ENCODE measurements at regions not wholly inside any gene's neighbourhood (a gene's known extent, or its start where the extent isn't known, plus 50 kb on each side); places are given as distances from the start of the nearest gene placed in this dataset.

GRCh38 chr2:16207611-16208010 is 267.3 kb downstream of the MYCN start:
- TF ChIP-seq CTCF (conservative IDR thresholded peaks at IDR 0.05), result no peak
- H3K27ac Mint-ChIP-seq, result no peak overlapping the region

More at GRCh38 chr2:16207611-16208010, 267.3 kb downstream of the MYCN start:
- Mint-ChIP-seq H3K4me1 (peaks cover 26 to 40% of the 10 kb centered on the region in 2 experiments), H3K4me3 (no peak overlapping the region), H3K36me3 (ENCODE audit: insufficient read depth in 1 of 3, low read depth in 3 of 3) (peaks cover 0 to 14% (median 6%) of the 10 kb centered on the region in 3 experiments; a peak in 4 of 7 replicates), H3K9me3 (peaks cover 7 to 19% of the 10 kb centered on the region in 2 experiments; a peak in 4 of 5 replicates), H3K27me3 (ENCODE audit: low read depth) (0 out of 2 replicates have a peak, but pooled peaks cover 2% of the 10 kb centered on the region)
- H2BK15ac ChIP-seq (ENCODE audit: low read depth, low read length), result no peak overlapping the region
- H3K9ac ChIP-seq (ENCODE audit: extremely low read depth, insufficient read length, low read length), result no peak overlapping the region
- H3K14ac ChIP-seq (ENCODE audit: insufficient read depth, low read length), result no peak overlapping the region
- no peaks in the 10 kb centered on the region for H3K79me1 ChIP-seq (ENCODE audit: insufficient read depth, low read depth, low read length, poor library complexity, severe bottlenecking)
- no peak overlapping the region for H3K18ac ChIP-seq (ENCODE audit: insufficient read length, low read depth, low read length)
- no peak overlapping the region for H3T11ph ChIP-seq (ENCODE audit: low read length)
- WGBS (ENCODE audit: extremely low coverage, insufficient read length, low lambda C conversion rate), result no CpG with 5 or more reads among the region's 2 CpGs
- H3K56ac ChIP-seq (ENCODE audit: insufficient read length, low read depth, low read length), result no peak overlapping the region
- H2BK12ac ChIP-seq (ENCODE audit: insufficient read length, low read depth, low read length), result no peak overlapping the region
- no peaks in the 10 kb centered on the region for H3K27me3 ChIP-seq (ENCODE audit: insufficient read depth, low read length)
- H2BK20ac ChIP-seq (ENCODE audit: low read depth, low read length, poor library complexity, severe bottlenecking), result no peak overlapping the region
- H3K4me1 ChIP-seq (ENCODE audit: insufficient read depth, low read length), result no peaks in the 10 kb centered on the region
- no peak overlapping the region for H2AK5ac ChIP-seq (ENCODE audit: insufficient read length, low read length)
- no peak overlapping the region for H2BK120ac ChIP-seq (ENCODE audit: low read depth, low read length, poor library complexity, severe bottlenecking)
- H4K8ac ChIP-seq (replicated peaks; ENCODE audit: insufficient read length, low read depth, low read length), result no peak overlapping the region
- H4K20me1 ChIP-seq (ENCODE audit: control insufficient read depth, insufficient read depth, insufficient read length), result no peaks in the 10 kb centered on the region
- no peak overlapping the region for H3K27ac ChIP-seq (ENCODE audit: insufficient read length, low read depth, low read length)
- H3K4me2 ChIP-seq (ENCODE audit: insufficient read depth, insufficient read length, low read length), result no peak overlapping the region
- no peak overlapping the region for H3K23ac ChIP-seq (ENCODE audit: insufficient read length, low read depth, low read length)
- H2BK5ac ChIP-seq (ENCODE audit: insufficient read length, low read length), result no peak overlapping the region
- no peak overlapping the region for H4K5ac ChIP-seq (ENCODE audit: insufficient read length, low read depth, low read length)
- no peak for DNase-seq
- H3K9me3 ChIP-seq (ENCODE audit: control insufficient read depth, low read depth, low read length), result no peaks in the 10 kb centered on the region
- H3K79me2 ChIP-seq (ENCODE audit: insufficient read depth, low read length), result no peaks in the 10 kb centered on the region
- no peak overlapping the region for H4K91ac ChIP-seq (ENCODE audit: insufficient read length, low read depth, low read length)
- no peak overlapping the region for H3K4ac ChIP-seq (ENCODE audit: low read depth, low read length)
- H2AFZ ChIP-seq (ENCODE audit: low read length), result no peak overlapping the region
- no peaks in the 10 kb centered on the region for H3K23me2 ChIP-seq (ENCODE audit: insufficient read length, low read depth, low read length, poor library complexity, severe bottlenecking)

Measured in H9 (cell line).